GM23248 (cell line): ENCODE measurements at regions not wholly inside any gene's neighbourhood (a gene's known extent, or its start where the extent isn't known, plus 50 kb on each side); places are given as distances from the start of the nearest gene placed in this dataset.

Source experiments
- DNase-seq: peaks from one replicate; pipeline ENCODE4 v3.0.0-alpha.2; 2015
- H2AFZ ChIP-seq: fragments of 200-600 bp; sonication (generic); 2 replicates; pipeline ENCODE4 v1.6.1; 2016; ENCODE audit warnings: antibody characterized with exemption
- H3F3A ChIP-seq: fragments of 200-600 bp; sonication (generic); 2 replicates; pipeline ENCODE4 v1.6.1; 2016; ENCODE audit warnings: mild to moderate bottlenecking, antibody characterized with exemption, mixed run types; ENCODE audit not compliant: insufficient read depth
- H3K27ac ChIP-seq: fragments of 200-600 bp; sonication (generic); 2 replicates; pipeline ENCODE4 v1.5.1; 2016; ENCODE audit warnings: mild to moderate bottlenecking
- H3K27me3 ChIP-seq: fragments of 200-600 bp; sonication (generic); replicated peaks from 2 replicates; pipeline ENCODE4 v1.6.1; 2016; ENCODE audit warnings: mild to moderate bottlenecking; ENCODE audit not compliant: insufficient read depth
- H3K36me3 ChIP-seq: fragments of 200-600 bp; sonication (generic); 2 replicates; pipeline ENCODE4 v1.6.1; 2016; ENCODE audit warnings: low read depth, mild to moderate bottlenecking
- H3K4me1 ChIP-seq: fragments of 200-600 bp; sonication (generic); 2 replicates; pipeline ENCODE4 v1.6.1; 2016; ENCODE audit warnings: mild to moderate bottlenecking; ENCODE audit not compliant: insufficient read depth
- H3K4me2 ChIP-seq: fragments of 200-600 bp; sonication (generic); one replicate; pipeline ENCODE4 v1.6.1; 2016; ENCODE audit warnings: mild to moderate bottlenecking; ENCODE audit not compliant: unreplicated experiment
- H3K4me3 ChIP-seq: fragments of 200-600 bp; sonication (generic); 2 replicates; pipeline ENCODE4 v1.5.1; 2016; ENCODE audit warnings: mild to moderate bottlenecking
- H3K79me2 ChIP-seq: fragments of 200-600 bp; sonication (generic); 2 replicates; pipeline ENCODE4 v1.6.1; 2016; ENCODE audit warnings: mild to moderate bottlenecking; ENCODE audit not compliant: insufficient read depth
- H3K9ac ChIP-seq: fragments of 200-600 bp; sonication (generic); 2 replicates; pipeline ENCODE4 v1.6.1; 2016; ENCODE audit warnings: mild to moderate bottlenecking
- H3K9me2 ChIP-seq: fragments of 200-600 bp; sonication (generic); 2 replicates; pipeline ENCODE4 v1.6.1; 2016; ENCODE audit warnings: mixed run types, mild to moderate bottlenecking, moderate library complexity; ENCODE audit not compliant: insufficient read depth
- H3K9me3 ChIP-seq: fragments of 200-600 bp; sonication (generic); one replicate; pipeline ENCODE4 v1.6.1; 2017; ENCODE audit warnings: low read depth
- H4K20me1 ChIP-seq: fragments of 200-600 bp; sonication (generic); 2 replicates; pipeline ENCODE4 v1.6.0; 2016; ENCODE audit not compliant: insufficient read depth
- EZH2 ChIP-seq: fragments of 200-600 bp; sonication (generic); IDR thresholded peaks from 2 replicates; pipeline ENCODE4 v1.6.1; 2018; ENCODE audit warnings: antibody characterized with exemption, mild to moderate bottlenecking; ENCODE audit not compliant: insufficient read depth, poor library complexity, severe bottlenecking
- EZH2phosphoT487 ChIP-seq: fragments of 200-600 bp; sonication (generic); IDR thresholded peaks from 2 replicates; pipeline ENCODE4 v1.6.1; 2018; ENCODE audit warnings: antibody characterized with exemption, moderate library complexity, mild to moderate bottlenecking, low read depth; ENCODE audit not compliant: insufficient read depth
- WGBS, 2 experiments: methylation state at CpG; one replicate each; pipeline ENCODE4 v1.1.6; 2015 to 2017; ENCODE audit warnings: low lambda C conversion rate in 2 of 2, low coverage in 1 of 2; ENCODE audit errors: missing lambda C conversion rate in 2 of 2; 5-methylcytosine and 5-hydroxymethylcytosine counted together
- in situ Hi-C: fragments of 300-500 bp; cut with MboI; formaldehyde crosslinking; loops from 2 replicates; pipeline ENCODE4 v1.15.0; 2020

DNA sequence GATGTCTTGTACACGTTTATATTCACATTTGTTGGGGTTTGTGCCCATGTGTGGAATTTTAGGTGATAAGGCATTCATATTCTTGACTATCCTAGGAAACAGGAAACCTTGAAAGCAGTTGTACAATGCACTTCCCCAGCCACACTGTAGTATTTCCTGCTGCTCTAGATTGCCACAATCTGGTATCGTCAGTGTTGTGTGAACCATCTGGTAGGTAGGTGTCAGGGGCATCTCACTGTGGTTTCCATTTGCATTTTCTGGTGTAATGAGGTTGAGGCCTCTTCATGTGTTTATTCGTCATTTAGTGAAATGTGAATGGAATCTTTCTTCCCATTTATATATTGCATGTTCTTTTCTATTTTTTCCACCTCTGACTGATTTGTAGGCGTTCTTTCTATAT is 76.6 kb downstream of the SCGB2B2 start:
- H3K4me3 ChIP-seq: no peak overlapping the region

DNA sequence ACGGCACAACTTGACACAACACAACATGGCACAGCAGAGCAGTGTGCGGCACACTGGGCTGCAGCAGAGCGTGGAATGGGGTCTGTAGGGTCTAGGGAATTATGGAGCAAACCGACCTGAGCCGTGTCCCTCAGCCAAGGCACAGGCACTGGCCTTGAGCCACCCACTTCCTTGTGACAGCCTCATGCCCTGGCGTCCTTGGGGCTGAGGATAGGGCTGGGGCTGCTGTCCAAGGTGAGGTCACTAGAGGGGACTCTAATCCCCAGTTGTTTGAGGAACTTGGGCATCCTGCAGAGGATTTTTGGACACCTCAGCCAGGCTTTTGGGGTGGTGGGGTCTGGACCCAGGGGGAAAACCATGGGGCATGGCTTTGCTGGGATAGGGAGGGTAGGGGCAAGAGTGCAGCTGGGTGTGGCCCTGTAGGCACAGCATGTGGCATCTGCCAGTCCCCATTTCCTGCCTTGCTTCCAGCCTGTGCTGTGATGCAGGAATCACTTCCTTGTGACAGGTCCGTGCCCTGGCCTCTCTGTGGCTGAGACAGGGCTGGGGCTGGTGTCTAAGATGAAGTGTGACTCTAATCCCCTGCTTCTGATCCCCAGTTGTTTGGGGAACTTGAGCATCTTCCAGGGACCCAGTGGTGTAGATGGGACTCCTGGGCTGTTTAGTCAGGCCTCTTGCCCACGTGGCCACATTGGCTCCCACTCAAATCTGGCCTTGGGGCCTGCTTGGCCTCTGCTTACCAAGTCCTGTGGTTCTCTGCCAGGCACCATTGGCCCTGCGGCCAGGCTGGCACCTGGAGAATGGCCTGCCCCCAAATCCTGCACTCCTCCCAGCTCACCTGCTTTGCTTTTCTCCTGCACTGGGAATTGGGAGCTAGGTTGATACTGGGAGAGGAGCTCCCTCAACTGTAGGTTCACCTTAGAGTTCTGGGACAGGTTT is 78.5 kb downstream of the SCGB2B2 start:
- Histone ChIP-seq H3K27me3 (no peaks in the 10 kb centered on the region), H2AFZ (no peak overlapping the region), H3K9me2 (no peaks in the 10 kb centered on the region), H3K9me3 (no peaks in the 10 kb centered on the region), H3K36me3 (no peaks in the 10 kb centered on the region), H3K4me3 (no peak overlapping the region), H3K79me2 (no peaks in the 10 kb centered on the region), H3K4me2 (no peak overlapping the region), H3K9ac (no peak overlapping the region), H3F3A (no peaks in the 10 kb centered on the region), H3K27ac (no peak overlapping the region), H4K20me1 (no peaks in the 10 kb centered on the region), H3K4me1 (no peaks in the 10 kb centered on the region)
- in situ Hi-C loops: no loop called here
- 45 to 49% methylated on average over 9 of the region's 9 CpGs for WGBS, 2 experiments
- TF ChIP-seq EZH2: no peak
- no peak for TF ChIP-seq EZH2phosphoT487
- DNase-seq: no peak

More for the DNA sequence above, 76.6 kb downstream of the SCGB2B2 start:
- no peaks in the 10 kb centered on the region for H4K20me1 ChIP-seq
- no peaks in the 10 kb centered on the region for H3K27me3 ChIP-seq
- no peak overlapping the region for H2AFZ ChIP-seq
- H3K79me2 ChIP-seq: no peaks in the 10 kb centered on the region
- DNase-seq: no peak
- in situ Hi-C loops: no loop called here
- no peaks in the 10 kb centered on the region for H3K9me2 ChIP-seq
- H3F3A ChIP-seq: no peaks in the 10 kb centered on the region
- no peak overlapping the region for H3K27ac ChIP-seq
- H3K36me3 ChIP-seq: no peaks in the 10 kb centered on the region
- TF ChIP-seq EZH2 (no peak), EZH2phosphoT487 (no peak)
- H3K4me1 ChIP-seq: no peaks in the 10 kb centered on the region
- no peak overlapping the region for H3K4me2 ChIP-seq
- H3K9ac ChIP-seq: no peak overlapping the region
- no peaks in the 10 kb centered on the region for H3K9me3 ChIP-seq
- 50 to 53% methylated on average over 4 of the region's 4 CpGs for WGBS, 2 experiments

DNA sequence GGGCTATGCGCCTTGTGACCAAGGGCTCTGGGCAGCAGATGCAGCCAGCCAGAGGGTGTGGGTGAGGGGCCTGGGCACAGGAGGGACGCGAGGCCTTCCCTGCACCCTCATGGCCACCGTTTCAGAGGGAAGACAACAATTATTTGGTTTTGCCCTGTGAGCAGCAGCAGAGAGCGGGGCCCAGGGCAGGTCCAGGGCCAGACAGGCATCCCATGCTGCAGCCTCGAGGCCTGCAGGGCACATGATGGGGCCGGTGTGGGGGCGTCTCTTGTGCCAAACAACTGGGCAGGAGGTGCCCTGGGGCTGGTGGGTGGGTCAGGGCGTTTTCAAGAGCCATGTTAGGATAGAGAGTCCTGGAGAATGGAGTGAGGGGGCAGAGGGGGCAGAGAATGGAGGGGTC is 79.4 kb downstream of the SCGB2B2 start:
- H3F3A ChIP-seq: no peaks in the 10 kb centered on the region
- H2AFZ ChIP-seq: no peak overlapping the region
- no peak overlapping the region for H3K9ac ChIP-seq
- TF ChIP-seq EZH2 (no peak), EZH2phosphoT487 (no peak)
- DNase-seq: no peak
- in situ Hi-C loops: no loop called here
- no peaks in the 10 kb centered on the region for H3K9me3 ChIP-seq
- 58 to 71% methylated on average over 7 to 9 of the region's 9 CpGs for WGBS, 2 experiments
- H3K4me1 ChIP-seq: no peaks in the 10 kb centered on the region
- H4K20me1 ChIP-seq: no peaks in the 10 kb centered on the region
- no peaks in the 10 kb centered on the region for H3K79me2 ChIP-seq
- no peak overlapping the region for H3K27ac ChIP-seq
- H3K27me3 ChIP-seq: no peaks in the 10 kb centered on the region
- H3K36me3 ChIP-seq: no peaks in the 10 kb centered on the region
- H3K4me3 ChIP-seq: no peak overlapping the region
- H3K4me2 ChIP-seq: no peak overlapping the region
- no peaks in the 10 kb centered on the region for H3K9me2 ChIP-seq

DNA sequence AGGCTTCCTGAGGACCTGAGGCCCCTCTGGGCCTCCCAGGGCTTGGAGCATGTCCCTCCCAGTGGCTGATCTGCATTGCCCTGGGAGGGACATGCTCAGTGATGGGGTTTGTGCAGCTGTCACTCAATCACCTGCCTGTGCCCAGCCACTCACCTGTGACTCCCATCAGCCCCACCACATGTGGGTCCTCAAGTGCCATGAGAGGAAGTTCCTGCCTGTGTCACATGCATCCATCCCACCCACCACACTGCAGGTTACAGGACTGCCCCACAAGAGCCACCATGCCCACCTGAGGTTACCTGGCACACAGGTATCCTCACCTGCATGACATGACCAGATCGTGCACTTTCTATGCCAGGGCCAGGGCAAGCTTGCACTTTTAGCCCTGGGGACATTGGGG is 80.0 kb downstream of the SCGB2B2 start:
- no peak for DNase-seq
- Histone ChIP-seq H4K20me1 (no peaks in the 10 kb centered on the region), H2AFZ (no peak overlapping the region), H3K9me3 (no peaks in the 10 kb centered on the region), H3K79me2 (no peaks in the 10 kb centered on the region), H3K27me3 (no peaks in the 10 kb centered on the region), H3K4me2 (no peak overlapping the region), H3K9ac (no peak overlapping the region), H3K36me3 (no peaks in the 10 kb centered on the region), H3K27ac (no peak overlapping the region), H3K4me3 (no peak overlapping the region), H3K9me2 (no peaks in the 10 kb centered on the region), H3F3A (no peaks in the 10 kb centered on the region), H3K4me1 (no peaks in the 10 kb centered on the region)
- 47 to 54% methylated on average over 1 of the region's 1 CpG for WGBS, 2 experiments
- in situ Hi-C loops: no loop called here
- TF ChIP-seq EZH2 (no peak), EZH2phosphoT487 (no peak)
